HCT116 (cell line): ENCODE measurements at regions not wholly inside any gene's neighbourhood (a gene's known extent, or its start where the extent isn't known, plus 50 kb on each side); places are given as distances from the start of the nearest gene placed in this dataset.

Experiments
- ATAC-seq: fragments of 200-7000 bp; cut with Tn5 transposase; 2 replicates; pipeline ENCODE4 v1.9.1; 2020; ENCODE audit warnings: mild to moderate bottlenecking, moderate library complexity
- BruUV-seq: library from RNA; stranded (reverse); fragments of 400-500 nt; replicated peaks from 2 replicates; lab custom pipeline; 2021; lab: Mats Ljungman, UMichigan
- CTCF ChIA-PET: fragments of 300-600 bp; sonication (Branson Sonifier 250); formaldehyde crosslinking; loops from one replicate; lab custom pipeline; 2021; ENCODE audit warnings: antibody characterized with exemption; lab: Charles Lee
- POLR2A ChIA-PET: fragments of 300-600, 350-600 bp; sonication (Branson Sonifier 250); formaldehyde crosslinking; loops from one replicate; lab custom pipeline; 2021; ENCODE audit warnings: antibody characterized with exemption; lab: Charles Lee
- RAD21 ChIA-PET, 2 experiments: fragments of 300-600 bp; sonication (Branson Sonifier 250); formaldehyde crosslinking; loops; one replicate each; lab custom pipeline; 2023; ENCODE audit warnings: low total read pairs in 2 of 2; ENCODE audit not compliant: uncharacterized antibody in 2 of 2, unreplicated experiment in 2 of 2, low non-redundant PET in 1 of 2; lab: Charles Lee
- DNase-seq: peaks from one replicate; pipeline ENCODE4 v3.0.0-alpha.2; 2010; ENCODE audit warnings: low read depth, low spot score
- H2AFZ ChIP-seq: fragments of 200-600 bp; shearing (Covaris generic), sonication (generic); 2 replicates; pipeline ENCODE4 v1.6.1; 2017; ENCODE audit warnings: low read depth, mixed run types, mixed read lengths, antibody characterized with exemption, low read length; ENCODE audit not compliant: poor library complexity, severe bottlenecking
- H3K27ac ChIP-seq: 2 replicates; pipeline ENCODE4 v1.5.1; 2012; ENCODE audit warnings: low read depth, low read length
- H3K27me3 ChIP-seq: fragments of 200-600 bp; sonication (generic); 2 replicates; pipeline ENCODE4 v1.6.1; 2016; ENCODE audit warnings: mixed run types, low read length, mixed read lengths; ENCODE audit not compliant: insufficient read depth
- H3K36me3 ChIP-seq, 2 experiments: fragments of 200-500 bp in 1 of 2; fragments of 200-600 bp in 1 of 2; sonication (Bioruptor generic) in 1 of 2; sonication (generic) in 1 of 2; 2 replicates each; pipeline versions ENCODE4 v1.5.1 to v1.6.1; 2014 to 2016; ENCODE audit warnings: low read length in 2 of 2, inconsistent platforms in 1 of 2, mixed read lengths in 1 of 2, mixed run types in 1 of 2; ENCODE audit not compliant: insufficient read depth in 2 of 2, control insufficient read depth in 1 of 2
- H3K4me1 ChIP-seq, 2 experiments: fragments of 200-600 bp in 1 of 2; sonication (generic) in 1 of 2; 2 replicates each; pipeline versions ENCODE4 v1.5.1 to v1.6.1; 2012 to 2017; ENCODE audit warnings: low read length in 2 of 2, inconsistent platforms in 1 of 2, mild to moderate bottlenecking in 1 of 2, mixed read lengths in 1 of 2, mixed run types in 1 of 2, moderate library complexity in 1 of 2; ENCODE audit not compliant: insufficient read depth in 2 of 2, control insufficient read depth in 1 of 2
- H3K4me2 ChIP-seq: fragments of 200-600 bp; sonication (generic); 2 replicates; pipeline ENCODE4 v1.6.1; 2017; ENCODE audit warnings: mixed run types, low read length, mixed read lengths
- H3K4me3 ChIP-seq, 2 experiments: fragments of 200-600 bp in 1 of 2; sonication (generic) in 1 of 2; replicated peaks in 1 of 2; 2 replicates each; pipeline ENCODE4 v1.5.1; 2011 to 2016; ENCODE audit warnings: low read length in 2 of 2, control low read depth in 1 of 2, low read depth in 1 of 2, mild to moderate bottlenecking in 1 of 2, mixed read lengths in 1 of 2, mixed run types in 1 of 2
- H3K79me2 ChIP-seq: fragments of 200-600 bp; sonication (generic); 2 replicates; pipeline ENCODE4 v1.6.1; 2017; ENCODE audit warnings: mild to moderate bottlenecking, mixed run types, low read length, moderate library complexity, mixed read lengths; ENCODE audit not compliant: insufficient read depth
- H3K9ac ChIP-seq: fragments of 200-600 bp; sonication (generic); 2 replicates; pipeline ENCODE4 v1.6.1; 2016; ENCODE audit warnings: low read length, mixed read lengths
- H3K9me2 ChIP-seq: fragments of 200-600 bp; sonication (generic), shearing (Covaris generic); 2 replicates; pipeline ENCODE4 v1.6.1; 2017; ENCODE audit warnings: mixed run types, mild to moderate bottlenecking, moderate library complexity; ENCODE audit not compliant: insufficient read depth
- H3K9me3 ChIP-seq, 2 experiments: fragments of 200-500 bp in 1 of 2; fragments of 200-600 bp in 1 of 2; sonication (Bioruptor generic) in 1 of 2; sonication (generic) in 1 of 2; 2 replicates each; pipeline ENCODE4 v1.6.1; 2014 to 2017; ENCODE audit warnings: low read length in 2 of 2, mixed read lengths in 2 of 2, inconsistent platforms in 1 of 2, low read depth in 1 of 2, mild to moderate bottlenecking in 1 of 2, mixed run types in 1 of 2, moderate library complexity in 1 of 2; ENCODE audit not compliant: control insufficient read depth in 1 of 2, insufficient read depth in 1 of 2
- H4K20me1 ChIP-seq: fragments of 200-600 bp; sonication (generic), shearing (Covaris generic); 2 replicates; pipeline ENCODE4 v1.6.1; 2017; ENCODE audit warnings: mixed run types, mild to moderate bottlenecking, moderate library complexity; ENCODE audit not compliant: insufficient read depth
- CTCF ChIP-seq, 3 experiments: fragments of 200-600 bp in 1 of 3; sonication (generic) in 1 of 3; IDR thresholded peaks in 2 of 3; conservative IDR thresholded peaks in 1 of 3; 2 replicates each; pipeline ENCODE4 v1.5.1; 2012 to 2017; ENCODE audit warnings: low read depth in 2 of 3, low read length in 2 of 3, antibody characterized with exemption in 1 of 3, borderline replicate concordance in 1 of 3, control low read depth in 1 of 3, mild to moderate bottlenecking in 1 of 3, mixed read lengths in 1 of 3, mixed run types in 1 of 3, moderate library complexity in 1 of 3; ENCODE audit not compliant: insufficient read depth in 1 of 3
- EGR1 ChIP-seq: IDR thresholded peaks from 2 replicates; pipeline ENCODE4 v1.6.1; 2012; ENCODE audit warnings: low read depth
- EZH2 ChIP-seq: fragments of 200-600 bp; sonication (generic); IDR thresholded peaks from 2 replicates; pipeline ENCODE4 v1.6.1; 2017; ENCODE audit warnings: antibody characterized with exemption, mixed run types
- EZH2phosphoT487 ChIP-seq: fragments of 200-600 bp; IDR thresholded peaks from 2 replicates; pipeline ENCODE4 v1.6.1; 2018; ENCODE audit warnings: antibody characterized with exemption, borderline replicate concordance
- FOSL1 ChIP-seq: IDR thresholded peaks from 2 replicates; pipeline ENCODE4 v1.6.1; 2012; ENCODE audit warnings: low read depth
- JUND ChIP-seq: IDR thresholded peaks from 2 replicates; pipeline ENCODE4 v1.6.1; 2012
- SRF ChIP-seq: IDR thresholded peaks from 2 replicates; pipeline ENCODE4 v1.6.1; 2012; ENCODE audit warnings: low read depth
- TCF7L2 ChIP-seq: IDR thresholded peaks from 2 replicates; pipeline ENCODE4 v1.7.0; 2011; ENCODE audit warnings: borderline replicate concordance, inconsistent platforms; ENCODE audit not compliant: insufficient read depth, insufficient read length; ENCODE audit errors: extremely low read depth
- intact Hi-C: fragments of 100-400 bp; cut with micrococcal nuclease; formaldehyde crosslinking; loops from 2 replicates; pipeline ENCODE4 v1.10.0; 2022
- TF ChIP-seq, protein P1 (sequence below): IDR thresholded peaks from 2 replicates; pipeline ENCODE4 v1.6.1; 2011; ENCODE audit warnings: mild to moderate bottlenecking, low read length, moderate library complexity; ENCODE audit not compliant: insufficient replicate concordance; ENCODE audit errors: extremely low read depth
- TF ChIP-seq, protein P2 (sequence below): IDR thresholded peaks from 2 replicates; pipeline ENCODE4 v1.6.1; 2012

- TF ChIP-seq, protein P1, sequence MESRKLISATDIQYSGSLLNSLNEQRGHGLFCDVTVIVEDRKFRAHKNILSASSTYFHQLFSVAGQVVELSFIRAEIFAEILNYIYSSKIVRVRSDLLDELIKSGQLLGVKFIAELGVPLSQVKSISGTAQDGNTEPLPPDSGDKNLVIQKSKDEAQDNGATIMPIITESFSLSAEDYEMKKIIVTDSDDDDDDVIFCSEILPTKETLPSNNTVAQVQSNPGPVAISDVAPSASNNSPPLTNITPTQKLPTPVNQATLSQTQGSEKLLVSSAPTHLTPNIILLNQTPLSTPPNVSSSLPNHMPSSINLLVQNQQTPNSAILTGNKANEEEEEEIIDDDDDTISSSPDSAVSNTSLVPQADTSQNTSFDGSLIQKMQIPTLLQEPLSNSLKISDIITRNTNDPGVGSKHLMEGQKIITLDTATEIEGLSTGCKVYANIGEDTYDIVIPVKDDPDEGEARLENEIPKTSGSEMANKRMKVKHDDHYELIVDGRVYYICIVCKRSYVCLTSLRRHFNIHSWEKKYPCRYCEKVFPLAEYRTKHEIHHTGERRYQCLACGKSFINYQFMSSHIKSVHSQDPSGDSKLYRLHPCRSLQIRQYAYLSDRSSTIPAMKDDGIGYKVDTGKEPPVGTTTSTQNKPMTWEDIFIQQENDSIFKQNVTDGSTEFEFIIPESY = no peak
Observed at GRCh38 chr5:27412384-27412783, 374.0 kb upstream of the CDH9 start (continued).

DNA sequence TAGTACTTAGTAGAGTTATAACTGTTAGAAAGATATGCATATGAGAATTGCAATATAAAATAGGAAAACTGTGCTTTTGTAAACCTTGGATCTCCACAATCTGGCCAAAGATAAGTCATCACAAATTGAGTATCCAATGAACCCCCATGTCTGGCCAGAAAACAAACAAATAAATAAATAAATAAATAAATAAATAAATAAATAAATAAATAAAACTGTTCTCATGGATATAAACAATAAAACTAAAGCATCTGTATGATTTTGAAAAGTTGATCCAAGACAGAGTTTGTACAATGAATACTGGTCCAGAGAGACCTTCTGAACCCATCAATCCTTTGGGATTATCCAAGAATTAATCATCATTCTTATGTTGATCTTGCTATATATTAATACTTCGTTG, 367.6 kb upstream of the CDH9 start:
- Histone ChIP-seq H3K79me2 (no peaks in the 10 kb centered on the region), H3K4me3 (no peak overlapping the region), H3K36me3 (no peaks in the 10 kb centered on the region)
- CTCF ChIA-PET = no interaction called here
- no peak for DNase-seq
- TF ChIP-seq JUND = no peak
- no peak for TF ChIP-seq FOSL1
- TF ChIP-seq SRF = no peak
- TF ChIP-seq, all 23 proteins: peak for 0
- H3K4me2 ChIP-seq = no peak overlapping the region
- H3K9me2 ChIP-seq = no peaks in the 10 kb centered on the region
- ATAC-seq = no peak
- no peak overlapping the region for H3K9ac ChIP-seq
- no peaks in the 10 kb centered on the region for H3K4me1 ChIP-seq
- BruUV-seq = no TSS peak
- H3K9me3 ChIP-seq = peaks cover 3 to 4% of the 10 kb centered on the region in 2 experiments; a peak in 2 of 4 replicates
- intact Hi-C loops = no loop called here
- H4K20me1 ChIP-seq = no peaks in the 10 kb centered on the region
- H2AFZ ChIP-seq = no peak overlapping the region
- ChIA-PET RAD21 (no interaction called here), POLR2A (no interaction called here)
- H3K27ac ChIP-seq = no peak overlapping the region
- H3K27me3 ChIP-seq = no peaks in the 10 kb centered on the region

DNA sequence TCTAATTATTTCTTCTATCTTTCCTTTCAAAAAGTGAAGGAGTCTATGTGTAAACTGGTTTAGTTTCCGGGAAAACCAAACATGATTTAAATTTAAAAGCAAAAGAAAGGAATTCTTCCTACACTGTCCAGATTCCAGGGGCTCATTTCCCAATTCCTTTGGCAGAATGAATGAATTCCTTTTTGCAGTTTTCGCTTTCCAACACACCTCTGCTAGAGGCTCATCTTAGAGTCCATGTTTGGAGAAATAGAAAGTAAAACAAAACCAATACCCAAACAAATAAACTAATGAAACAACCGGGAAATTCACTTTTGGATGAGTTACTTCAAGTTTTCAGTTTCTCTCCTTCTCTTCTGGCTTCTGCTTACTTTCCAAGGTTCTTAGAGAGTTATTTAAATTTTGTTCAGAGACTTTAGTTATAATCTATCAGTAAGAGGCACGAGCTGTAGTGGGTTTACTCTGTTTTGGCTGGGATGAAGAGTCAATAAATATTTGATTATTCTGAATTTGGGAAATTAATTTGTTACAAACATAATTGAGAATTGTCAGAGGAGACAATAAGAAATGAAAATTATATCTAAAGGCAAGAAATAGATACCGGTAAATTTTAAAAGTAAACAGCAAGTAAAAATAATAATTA, 365.0 kb upstream of the CDH9 start:
- POLR2A ChIA-PET = no interaction called here
- H2AFZ ChIP-seq = no peak overlapping the region
- DNase-seq (no peak), ATAC-seq (no peak)
- no peaks in the 10 kb centered on the region for H3K4me1 ChIP-seq
- H3K9ac ChIP-seq = no peak overlapping the region
- H3K27me3 ChIP-seq = no peaks in the 10 kb centered on the region
- intact Hi-C loops = no loop called here
- H3K9me3 ChIP-seq = peaks cover 0 to 7% of the 10 kb centered on the region in 2 experiments; a peak in 2 of 4 replicates
- H3K27ac ChIP-seq = no peak overlapping the region
- RAD21 ChIA-PET = no interaction called here
- CTCF ChIA-PET = no interaction called here
- no peak overlapping the region for H3K4me2 ChIP-seq
- no peaks in the 10 kb centered on the region for H3K9me2 ChIP-seq
- H4K20me1 ChIP-seq = no peaks in the 10 kb centered on the region
- H3K36me3 ChIP-seq = no peaks in the 10 kb centered on the region
- no TSS peak for BruUV-seq
- H3K79me2 ChIP-seq = no peaks in the 10 kb centered on the region
- H3K4me3 ChIP-seq = no peak overlapping the region
- TF ChIP-seq, protein P2, sequence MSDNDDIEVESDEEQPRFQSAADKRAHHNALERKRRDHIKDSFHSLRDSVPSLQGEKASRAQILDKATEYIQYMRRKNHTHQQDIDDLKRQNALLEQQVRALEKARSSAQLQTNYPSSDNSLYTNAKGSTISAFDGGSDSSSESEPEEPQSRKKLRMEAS = no peak
- TF ChIP-seq SRF (no peak), TCF7L2 (no peak), EGR1 (no peak), EZH2 (no peak), CTCF (IDR thresholded peaks at IDR 0.05 in 2 of 3, conservative IDR thresholded peaks at IDR 0.05 in 1 of 3; ENCODE audit: borderline replicate concordance in 1 of 3, insufficient read depth in 1 of 3, low read depth in 2 of 3, low read length in 2 of 3) (no peak), EZH2phosphoT487 (no peak)
- TF ChIP-seq, protein P1 = no peak
